Mesendoderm (in vitro differentiated cells): ENCODE measurements at regions not wholly inside any gene's neighbourhood (a gene's known extent, or its start where the extent isn't known, plus 50 kb on each side); places are given as distances from the start of the nearest gene placed in this dataset.
"Not testable (repeated sequence)": the region's sequence is repeated elsewhere in the genome, so short reads cannot be mapped to it uniquely, and the experiment has no call there.

Source experiments
- DNase-seq: peaks from one replicate; pipeline ENCODE4 v3.0.0; 2013
- H2AK5ac ChIP-seq: 2 replicates; pipeline ENCODE4 v1.6.1; 2013; ENCODE audit warnings: low read length, inconsistent platforms
- H2BK120ac ChIP-seq: 2 replicates; pipeline ENCODE4 v1.6.1; 2013; ENCODE audit warnings: low read depth, mild to moderate bottlenecking, low read length, moderate library complexity, mixed read lengths
- H2BK15ac ChIP-seq: replicated peaks from 2 replicates; pipeline ENCODE4 v1.6.1; 2013; ENCODE audit warnings: low read depth, mild to moderate bottlenecking, moderate library complexity
- H2BK5ac ChIP-seq: 2 replicates; pipeline ENCODE4 v1.6.1; 2013; ENCODE audit warnings: low read length, inconsistent platforms
- H3K18ac ChIP-seq: 2 replicates; pipeline ENCODE4 v1.6.1; 2013; ENCODE audit warnings: mild to moderate bottlenecking, low read length, mixed read lengths
- H3K23ac ChIP-seq: one replicate; pipeline ENCODE4 v1.6.1; 2013; ENCODE audit warnings: low read length
- H3K27ac ChIP-seq: 2 replicates; pipeline ENCODE4 v1.5.1; 2013; ENCODE audit warnings: low read depth, mild to moderate bottlenecking, inconsistent platforms, low read length, moderate library complexity
- H3K27me3 ChIP-seq: 2 replicates; pipeline ENCODE4 v1.6.1; 2013; ENCODE audit warnings: low read length, control low read depth, mild to moderate bottlenecking, inconsistent platforms; ENCODE audit not compliant: insufficient read depth, poor library complexity
- H3K36me3 ChIP-seq: 2 replicates; pipeline ENCODE4 v1.6.1; 2013; ENCODE audit warnings: low read length, inconsistent platforms; ENCODE audit not compliant: control insufficient read depth, insufficient read depth
- H3K4ac ChIP-seq: one replicate; pipeline ENCODE4 v1.6.1; 2013; ENCODE audit warnings: low read depth, mild to moderate bottlenecking, low read length, moderate library complexity
- H3K4me1 ChIP-seq: 2 replicates; pipeline ENCODE4 v1.6.1; 2013; ENCODE audit warnings: low read depth, low read length, inconsistent platforms; ENCODE audit not compliant: control insufficient read depth
- H3K4me2 ChIP-seq: 2 replicates; pipeline ENCODE4 v1.6.1; 2013; ENCODE audit warnings: low read length
- H3K4me3 ChIP-seq: 2 replicates; pipeline ENCODE4 v1.5.1; 2013; ENCODE audit warnings: mild to moderate bottlenecking, low read length
- H3K56ac ChIP-seq: one replicate; pipeline ENCODE4 v1.6.1; 2013; ENCODE audit warnings: low read length
- H3K79me1 ChIP-seq: 2 replicates; pipeline ENCODE4 v1.6.1; 2013; ENCODE audit warnings: low read length, inconsistent platforms
- H3K79me2 ChIP-seq: 2 replicates; pipeline ENCODE4 v1.6.1; 2013; ENCODE audit warnings: mild to moderate bottlenecking, low read length; ENCODE audit not compliant: control insufficient read depth, insufficient read depth
- H3K9ac ChIP-seq: 2 replicates; pipeline ENCODE4 v1.6.1; 2013; ENCODE audit warnings: low read length, inconsistent platforms
- H4K5ac ChIP-seq: one replicate; pipeline ENCODE4 v1.6.1; 2013; ENCODE audit warnings: low read length
- H4K8ac ChIP-seq: one replicate; pipeline ENCODE4 v1.6.1; 2013; ENCODE audit warnings: low read depth, mild to moderate bottlenecking, control low read depth, low read length, moderate library complexity
- WGBS: extraction: QIAGEN DNeasy Blood & Tissue Kit; methylation state at CpG from one replicate; pipeline ENCODE4 v1.1.7; 2013; ENCODE audit warnings: low lambda C conversion rate, missing lambda C conversion rate; ENCODE audit not compliant: insufficient coverage; ENCODE audit errors: extremely low coverage; 5-methylcytosine and 5-hydroxymethylcytosine counted together

- not testable (repeated sequence) for H4K8ac ChIP-seq, H3K27me3 ChIP-seq, H3K56ac ChIP-seq, DNase-seq, H3K4me2 ChIP-seq, H3K4ac ChIP-seq, H3K36me3 ChIP-seq, H3K79me1 ChIP-seq, H2BK15ac ChIP-seq, H4K5ac ChIP-seq, H3K18ac ChIP-seq, H3K4me1 ChIP-seq, H2BK120ac ChIP-seq, H3K4me3 ChIP-seq, H3K9ac ChIP-seq, H2BK5ac ChIP-seq, H3K23ac ChIP-seq, H3K79me2 ChIP-seq, H3K27ac ChIP-seq, H2AK5ac ChIP-seq
- no CpG with 5 or more reads among the region's 3 CpGs for WGBS
Observed at GRCh38 chr19:30680399-30680798, 308.2 kb downstream of the ZNF536 start.

- Histone ChIP-seq H2BK120ac (no peak overlapping the region), H3K23ac (no peak overlapping the region), H3K79me2 (no peaks in the 10 kb centered on the region), H3K4me1 (peaks cover 2% of the 10 kb centered on the region), H3K27ac (no peak overlapping the region), H2BK15ac (no peak overlapping the region), H3K56ac (no peak overlapping the region), H3K36me3 (no peaks in the 10 kb centered on the region), H3K4me3 (no peak overlapping the region), H4K5ac (no peak overlapping the region), H3K4ac (no peak overlapping the region), H3K9ac (no peak overlapping the region), H3K79me1 (no peaks in the 10 kb centered on the region), H3K27me3 (no peaks in the 10 kb centered on the region), H3K18ac (no peak overlapping the region), H2AK5ac (no peak overlapping the region), H2BK5ac (no peak overlapping the region), H4K8ac (no peak overlapping the region), H3K4me2 (no peak overlapping the region)
- no peak for DNase-seq
- no CpG with 5 or more reads among the region's 6 CpGs for WGBS
Observed at GRCh38 chr19:30679789-30680188, 307.6 kb downstream of the ZNF536 start.

GRCh38 chr19:30679153-30679702, 307.0 kb downstream of the ZNF536 start:
- no peak overlapping the region for H2BK5ac ChIP-seq
- H2BK15ac ChIP-seq: no peak overlapping the region
- H3K4me3 ChIP-seq: no peak overlapping the region
- DNase-seq: no peak
- no peaks in the 10 kb centered on the region for H3K79me2 ChIP-seq
- H3K27me3 ChIP-seq: no peaks in the 10 kb centered on the region
- H2BK120ac ChIP-seq: no peak overlapping the region
- H2AK5ac ChIP-seq: no peak overlapping the region
- H3K36me3 ChIP-seq: no peaks in the 10 kb centered on the region
- H3K4me1 ChIP-seq: peaks cover 2% of the 10 kb centered on the region
- H3K56ac ChIP-seq: no peak overlapping the region
- no peaks in the 10 kb centered on the region for H3K79me1 ChIP-seq
- no peak overlapping the region for H3K18ac ChIP-seq
- no peak overlapping the region for H4K5ac ChIP-seq
- no peak overlapping the region for H3K9ac ChIP-seq
- no peak overlapping the region for H4K8ac ChIP-seq
- WGBS: no CpG with 5 or more reads among the region's 16 CpGs
- no peak overlapping the region for H3K4me2 ChIP-seq
- H3K4ac ChIP-seq: no peak overlapping the region
- H3K23ac ChIP-seq: no peak overlapping the region
- no peak overlapping the region for H3K27ac ChIP-seq

GRCh38 chr19:30678168-30678567, 306.0 kb downstream of the ZNF536 start:
- H3K23ac ChIP-seq: no peak overlapping the region
- no peak overlapping the region for H4K8ac ChIP-seq
- no peak overlapping the region for H3K4ac ChIP-seq
- no peak overlapping the region for H3K9ac ChIP-seq
- H3K4me1 ChIP-seq: peaks cover 2% of the 10 kb centered on the region
- no peak overlapping the region for H4K5ac ChIP-seq
- no CpG with 5 or more reads among the region's 10 CpGs for WGBS
- H3K27me3 ChIP-seq: no peaks in the 10 kb centered on the region
- H3K36me3 ChIP-seq: no peaks in the 10 kb centered on the region
- H3K56ac ChIP-seq: no peak overlapping the region
- H3K27ac ChIP-seq: no peak overlapping the region
- no peak overlapping the region for H2BK120ac ChIP-seq
- no peak for DNase-seq
- H2BK15ac ChIP-seq: no peak overlapping the region
- H2BK5ac ChIP-seq: no peak overlapping the region
- H3K4me3 ChIP-seq: no peak overlapping the region
- no peak overlapping the region for H3K4me2 ChIP-seq
- no peak overlapping the region for H3K18ac ChIP-seq
- no peaks in the 10 kb centered on the region for H3K79me2 ChIP-seq
- no peaks in the 10 kb centered on the region for H3K79me1 ChIP-seq
- no peak overlapping the region for H2AK5ac ChIP-seq

- Histone ChIP-seq H2BK5ac (no peak overlapping the region), H2BK120ac (no peak overlapping the region), H3K27ac (no peak overlapping the region), H3K4me1 (peaks cover 2% of the 10 kb centered on the region), H3K79me2 (no peaks in the 10 kb centered on the region), H4K5ac (no peak overlapping the region), H3K4me2 (no peak overlapping the region), H3K27me3 (no peaks in the 10 kb centered on the region), H3K9ac (no peak overlapping the region), H3K79me1 (no peaks in the 10 kb centered on the region), H3K4ac (no peak overlapping the region), H2AK5ac (no peak overlapping the region), H3K18ac (no peak overlapping the region), H3K56ac (no peak overlapping the region), H3K23ac (no peak overlapping the region), H3K4me3 (no peak overlapping the region), H2BK15ac (no peak overlapping the region), H4K8ac (no peak overlapping the region), H3K36me3 (no peaks in the 10 kb centered on the region)
- no peak for DNase-seq
- no CpG with 5 or more reads among the region's 6 CpGs for WGBS
Observed at GRCh38 chr19:30677702-30678101, 305.5 kb downstream of the ZNF536 start.

- Histone ChIP-seq H3K79me1 (no peaks in the 10 kb centered on the region), H3K79me2 (no peaks in the 10 kb centered on the region), H2BK15ac (no peak overlapping the region), H2BK120ac (no peak overlapping the region), H3K23ac (no peak overlapping the region), H3K27ac (no peak overlapping the region), H3K9ac (no peak overlapping the region), H3K4me2 (no peak overlapping the region), H3K18ac (no peak overlapping the region), H3K56ac (no peak overlapping the region), H3K4ac (no peak overlapping the region), H3K4me1 (peaks cover 2% of the 10 kb centered on the region), H2BK5ac (no peak overlapping the region), H3K4me3 (no peak overlapping the region), H2AK5ac (no peak overlapping the region), H4K5ac (no peak overlapping the region), H3K36me3 (no peaks in the 10 kb centered on the region), H4K8ac (no peak overlapping the region), H3K27me3 (no peaks in the 10 kb centered on the region)
- DNase-seq: no peak
- no CpG with 5 or more reads among the region's 8 CpGs for WGBS
Observed at GRCh38 chr19:30676990-30677679, 305.0 kb downstream of the ZNF536 start.
